ENCODE measurements at regions not wholly inside any gene's neighbourhood (a gene's known extent, or its start where the extent isn't known, plus 50 kb on each side); places are given as distances from the start of the nearest gene placed in this dataset.

- TF ChIP-seq, protein P1, sequence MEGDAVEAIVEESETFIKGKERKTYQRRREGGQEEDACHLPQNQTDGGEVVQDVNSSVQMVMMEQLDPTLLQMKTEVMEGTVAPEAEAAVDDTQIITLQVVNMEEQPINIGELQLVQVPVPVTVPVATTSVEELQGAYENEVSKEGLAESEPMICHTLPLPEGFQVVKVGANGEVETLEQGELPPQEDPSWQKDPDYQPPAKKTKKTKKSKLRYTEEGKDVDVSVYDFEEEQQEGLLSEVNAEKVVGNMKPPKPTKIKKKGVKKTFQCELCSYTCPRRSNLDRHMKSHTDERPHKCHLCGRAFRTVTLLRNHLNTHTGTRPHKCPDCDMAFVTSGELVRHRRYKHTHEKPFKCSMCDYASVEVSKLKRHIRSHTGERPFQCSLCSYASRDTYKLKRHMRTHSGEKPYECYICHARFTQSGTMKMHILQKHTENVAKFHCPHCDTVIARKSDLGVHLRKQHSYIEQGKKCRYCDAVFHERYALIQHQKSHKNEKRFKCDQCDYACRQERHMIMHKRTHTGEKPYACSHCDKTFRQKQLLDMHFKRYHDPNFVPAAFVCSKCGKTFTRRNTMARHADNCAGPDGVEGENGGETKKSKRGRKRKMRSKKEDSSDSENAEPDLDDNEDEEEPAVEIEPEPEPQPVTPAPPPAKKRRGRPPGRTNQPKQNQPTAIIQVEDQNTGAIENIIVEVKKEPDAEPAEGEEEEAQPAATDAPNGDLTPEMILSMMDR (IDR thresholded peaks at IDR 0.05; ENCODE audit: low read length), result no peak
- TF ChIP-seq EZH2 (IDR thresholded peaks at IDR 0.05; ENCODE audit: borderline replicate concordance, low read length), result no peak
Measured at GRCh38 chr3:168736202-168736601, 640.5 kb upstream of the GOLIM4 start.
